DMS53 treated with DMSO at 0.1 percent for 48 hours (cell line): ENCODE measurements at regions not wholly inside any gene's neighbourhood (a gene's known extent, or its start where the extent isn't known, plus 50 kb on each side); places are given as distances from the start of the nearest gene placed in this dataset.
"Not testable (repeated sequence)": the region's sequence is repeated elsewhere in the genome, so short reads cannot be mapped to it uniquely, and the experiment has no call there.

Experiments used
- DNase-seq: peaks from one replicate; lab custom pipeline; 2025; ENCODE audit not compliant: unreplicated experiment; lab: John Stamatoyannopoulos, UW

DNA sequence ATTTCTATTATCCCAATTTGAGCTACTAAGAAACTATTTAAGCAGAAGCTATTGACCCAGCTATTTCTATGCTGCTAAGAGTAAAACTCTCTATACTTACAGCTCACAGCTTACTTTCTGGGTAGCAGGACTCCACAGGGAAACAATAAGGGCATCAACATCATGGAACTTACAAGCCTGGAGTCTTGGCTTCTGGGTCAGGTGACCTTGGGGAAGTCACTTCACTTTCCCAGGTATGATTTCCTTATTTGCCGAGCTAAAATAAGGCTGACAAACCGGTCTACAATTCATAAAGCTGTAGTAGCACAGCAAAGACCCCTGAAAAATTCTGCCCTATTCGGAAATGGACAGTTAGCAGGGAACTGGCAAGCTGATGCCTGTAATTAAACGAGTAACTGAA lies 278.3 kb upstream of the NR2F2 start:
- DNase-seq = no peak

DNA sequence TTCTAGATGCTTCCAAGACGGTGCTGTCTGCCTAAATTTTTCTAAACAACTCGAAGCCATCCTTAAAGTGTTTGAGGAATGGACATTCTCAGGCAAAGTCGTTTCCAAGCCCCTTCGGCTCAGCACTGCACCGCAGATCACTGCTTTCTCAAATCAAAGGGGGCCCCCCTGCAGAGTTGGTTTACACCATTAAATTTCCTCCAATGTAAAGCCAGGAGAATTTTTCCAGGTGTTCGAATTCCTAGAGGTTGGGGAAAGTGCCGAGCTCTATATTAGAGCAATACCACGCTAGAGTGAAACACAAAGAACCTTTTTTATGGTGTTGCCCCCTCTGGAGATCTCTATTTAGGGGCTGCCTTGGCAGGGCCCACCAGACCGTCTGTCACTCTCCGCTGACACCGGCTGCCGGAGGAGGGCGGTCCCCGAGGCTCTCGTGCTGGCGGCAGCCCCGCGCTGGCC lies 277.9 kb upstream of the NR2F2 start:
- DNase-seq = no peak

- DNase-seq = no peak
Observed at GRCh38 chr15:96053031-96053780, 277.3 kb upstream of the NR2F2 start.

- no peak for DNase-seq
Observed at GRCh38 chr15:96053781-96054428, 276.6 kb upstream of the NR2F2 start.

DNA sequence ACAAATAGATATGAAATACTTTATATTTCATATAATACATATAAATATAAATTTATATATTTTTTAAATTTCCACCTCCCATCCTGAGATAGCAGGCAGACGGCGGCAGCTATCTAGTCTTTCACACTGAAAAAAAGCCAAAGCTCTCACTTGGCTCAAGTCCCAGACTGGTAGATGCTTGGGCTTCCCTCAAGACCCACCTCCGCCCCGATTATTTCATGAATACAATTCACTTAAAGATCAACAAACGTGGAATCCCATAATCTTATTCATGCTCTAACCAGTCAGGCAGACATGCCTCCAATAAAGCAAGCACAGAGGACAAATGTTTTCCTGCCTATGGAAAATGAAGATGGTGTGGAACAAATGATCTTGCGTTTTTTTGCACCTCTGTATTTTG lies 275.9 kb upstream of the NR2F2 start:
- no peak for DNase-seq

- no peak for DNase-seq
Observed at GRCh38 chr15:96058103-96058851, 272.2 kb upstream of the NR2F2 start.

GRCh38 chr15:96058852-96059103 lies 271.7 kb upstream of the NR2F2 start:
- DNase-seq = not testable (repeated sequence)

DNA sequence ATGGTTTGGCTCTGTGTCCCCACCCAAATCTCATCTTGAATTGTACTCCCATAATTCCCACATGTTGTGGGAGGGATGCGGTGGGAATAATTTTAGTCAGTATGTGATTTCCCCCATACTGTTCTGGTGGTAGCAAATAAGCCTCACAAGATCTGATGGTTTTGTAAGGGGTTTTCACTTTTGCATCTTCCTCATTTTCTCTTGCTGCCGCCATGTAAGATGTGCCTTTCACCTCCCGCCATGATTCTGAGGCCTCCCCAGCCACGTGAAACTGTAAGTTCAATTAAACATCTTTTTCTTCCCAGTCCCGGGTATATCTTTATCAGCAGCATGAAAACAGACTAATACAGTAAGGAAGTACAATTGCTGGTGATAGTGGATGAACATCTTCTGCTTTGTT lies 269.9 kb upstream of the NR2F2 start:
- DNase-seq = not testable (repeated sequence)

DNA sequence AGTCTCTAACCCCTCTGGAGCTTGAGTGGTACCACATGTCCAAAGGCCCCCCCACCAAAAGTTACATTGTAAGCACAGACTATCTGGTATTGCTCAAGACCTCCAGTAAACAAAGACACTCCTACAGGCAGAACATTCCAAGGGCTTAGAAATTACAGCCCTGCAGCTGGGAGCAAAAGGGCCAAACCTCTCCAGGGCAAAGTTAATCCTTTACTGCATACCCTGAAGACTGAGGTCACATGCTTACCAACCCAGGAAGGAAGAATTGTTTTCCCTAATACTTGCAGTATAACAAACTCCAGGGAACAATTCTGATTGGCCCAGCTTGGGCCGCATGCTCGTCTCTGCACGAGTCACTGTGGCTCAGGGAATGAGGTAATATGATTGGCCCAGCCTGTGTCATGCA lies 266.1 kb upstream of the NR2F2 start:
- DNase-seq = no peak

DNA sequence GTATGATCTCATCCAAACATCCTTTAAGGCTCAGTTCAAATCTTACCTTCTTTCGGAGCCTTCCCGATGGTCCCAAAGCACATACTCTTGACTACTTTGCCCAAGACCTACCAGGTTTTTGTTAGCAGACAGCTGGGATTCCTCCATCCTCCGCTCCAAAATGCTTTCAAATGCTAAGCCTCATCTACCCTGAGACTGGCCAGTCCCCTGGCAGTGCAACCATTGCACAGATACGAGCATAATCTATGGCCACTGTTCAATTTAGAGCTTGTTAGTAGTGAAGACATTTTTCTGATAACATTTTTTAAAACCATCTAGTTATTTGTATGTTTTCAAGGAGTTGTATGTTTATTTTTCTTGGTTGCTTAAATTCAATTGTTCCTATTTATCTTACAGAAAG lies 264.4 kb upstream of the NR2F2 start:
- DNase-seq = no peak

GRCh38 chr15:96066852-96067495 lies 263.5 kb upstream of the NR2F2 start:
- DNase-seq = no peak

DNA sequence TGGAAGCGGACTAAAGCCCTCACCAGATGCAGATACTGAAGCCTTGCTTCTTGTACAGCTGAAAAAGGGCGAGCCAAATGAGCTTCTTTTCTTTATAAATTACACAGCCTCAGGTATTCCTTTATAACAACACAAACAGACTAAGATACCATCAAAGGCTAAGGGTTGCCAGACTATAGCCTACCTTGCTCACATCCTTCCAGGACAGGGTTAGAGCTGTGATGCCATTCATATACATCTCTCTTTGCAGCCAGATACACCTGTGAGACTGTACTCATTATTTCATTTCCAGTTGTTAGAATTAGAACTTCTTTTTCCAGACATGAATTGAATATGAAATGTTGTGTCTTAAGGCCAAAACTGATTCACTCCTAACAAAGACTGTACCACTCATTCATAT lies 262.8 kb upstream of the NR2F2 start:
- DNase-seq = no peak

DNA sequence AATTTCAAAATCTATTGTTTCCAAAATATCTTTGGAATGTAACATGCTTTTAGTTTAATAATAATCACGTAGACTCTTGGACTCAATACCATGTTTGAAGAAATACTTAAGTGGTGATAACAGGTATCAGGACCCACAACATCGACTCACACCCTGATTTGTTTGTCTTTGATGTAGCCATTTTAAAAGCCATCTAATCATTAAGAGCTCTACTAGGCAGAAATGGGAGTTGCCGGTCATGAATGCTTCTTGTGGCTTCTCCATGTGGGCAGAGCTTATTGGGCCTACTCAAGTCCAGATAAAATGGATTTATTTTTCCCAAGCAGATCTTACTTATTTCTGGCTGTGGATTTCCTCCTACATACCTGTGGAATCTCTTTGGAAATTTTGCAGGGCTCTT lies 261.6 kb upstream of the NR2F2 start:
- DNase-seq = no peak

GRCh38 chr15:96070636-96071035 lies 259.9 kb upstream of the NR2F2 start:
- no peak for DNase-seq

DNA sequence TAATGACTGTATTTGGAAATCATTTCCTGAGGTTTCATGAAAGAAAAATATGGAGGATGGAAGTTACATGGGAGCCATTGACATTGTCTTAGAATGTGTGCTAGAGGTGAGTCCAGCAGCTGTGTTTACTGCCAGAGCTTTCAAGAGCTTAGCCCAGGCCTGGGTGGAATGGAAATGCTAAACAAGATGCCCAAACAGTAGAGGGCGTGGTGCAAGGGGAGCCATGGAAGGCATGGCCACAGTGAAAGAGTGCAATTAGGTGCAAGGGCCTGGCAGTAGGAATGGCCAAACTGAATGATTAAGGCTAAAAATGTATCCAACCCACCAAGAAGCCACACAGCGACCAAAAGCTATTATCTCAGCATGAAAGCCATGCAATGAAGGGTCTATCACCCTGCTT lies 257.7 kb upstream of the NR2F2 start:
- DNase-seq = no peak

- DNase-seq = no peak
Observed at GRCh38 chr15:96073908-96074307, 256.6 kb upstream of the NR2F2 start.

- DNase-seq = no peak
Observed at GRCh38 chr15:96075895-96076294, 254.6 kb upstream of the NR2F2 start.

- DNase-seq = no peak
Observed at GRCh38 chr15:96076350-96076749, 254.2 kb upstream of the NR2F2 start.

GRCh38 chr15:96079041-96079440 lies 251.5 kb upstream of the NR2F2 start:
- no peak for DNase-seq

DNA sequence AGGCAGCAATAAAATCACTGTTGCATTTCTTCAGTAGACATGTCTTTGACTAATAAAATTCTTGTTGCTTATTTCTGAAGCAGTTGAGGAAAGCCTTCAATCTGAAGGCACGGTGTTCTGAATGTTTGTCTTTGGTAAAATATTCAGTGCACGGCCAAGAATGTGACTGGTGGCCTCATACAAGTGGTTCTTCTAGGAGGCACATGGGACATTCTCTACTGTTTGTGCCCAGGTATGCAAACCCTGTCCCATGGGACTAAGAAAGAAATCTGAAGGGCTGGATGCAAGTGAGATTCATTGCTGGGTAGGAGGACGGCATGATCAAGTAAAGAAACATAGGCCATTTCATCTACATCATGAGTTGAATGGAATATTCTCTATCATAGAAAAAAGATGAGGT lies 250.6 kb upstream of the NR2F2 start:
- DNase-seq = no peak

DNA sequence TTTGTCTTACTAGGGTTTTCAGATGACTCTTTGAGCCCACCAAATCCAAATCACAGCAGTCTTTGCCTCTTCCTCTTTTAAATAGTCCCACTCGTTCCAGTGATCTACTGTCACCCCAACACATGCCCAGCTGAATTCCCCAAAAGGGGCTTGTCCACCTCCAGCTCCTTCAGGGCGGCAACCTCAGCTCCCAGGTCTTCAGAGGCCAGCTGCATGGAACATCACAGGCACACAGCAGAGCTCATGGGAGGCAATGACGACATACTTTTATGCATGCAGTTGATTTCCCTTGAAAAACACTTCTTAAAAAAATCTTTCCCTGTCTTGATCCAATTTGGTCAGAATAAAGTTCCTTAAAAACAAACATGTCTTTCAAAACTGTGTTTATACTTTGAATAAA lies 244.3 kb upstream of the NR2F2 start:
- DNase-seq = no peak
